Tongue (tissue), 1 donor: ENCODE measurements at regions not wholly inside any gene's neighbourhood (a gene's known extent, or its start where the extent isn't known, plus 50 kb on each side); places are given as distances from the start of the nearest gene placed in this dataset.
A peak's percentile ranks its signal among the peaks of the same experiment; 100 is the strongest.

Experiments
- DNase-seq: peaks from one replicate; pipeline ENCODE4 v3.0.0-alpha.2; 2015

- DNase-seq: no peak
Observed at GRCh38 chr3:159904455-159904854, 84.2 kb upstream of the IL12A start.

- no peak for DNase-seq
Observed at GRCh38 chr3:159904911-159905310, 83.7 kb upstream of the IL12A start.

- DNase-seq: no peak
Observed at GRCh38 chr3:159907828-159908227, 80.8 kb upstream of the IL12A start.

GRCh38 chr3:159910991-159911663 lies 77.5 kb upstream of the IL12A start:
- DNase-seq: no peak

GRCh38 chr3:159911664-159912037 lies 77.0 kb upstream of the IL12A start:
- DNase-seq: no peak

- no peak for DNase-seq
Observed at GRCh38 chr3:159913712-159914414, 74.8 kb upstream of the IL12A start.

GRCh38 chr3:159914426-159914825 lies 74.2 kb upstream of the IL12A start:
- no peak for DNase-seq

- DNase-seq: no peak
Observed at GRCh38 chr3:159916052-159916451, 72.6 kb upstream of the IL12A start.

- DNase-seq: no peak
Observed at GRCh38 chr3:159917141-159917540, 71.5 kb upstream of the IL12A start.

GRCh38 chr3:159919873-159920272 lies 68.8 kb upstream of the IL12A start:
- DNase-seq: no peak

GRCh38 chr3:159922193-159922840 lies 66.3 kb upstream of the IL12A start:
- no peak for DNase-seq

GRCh38 chr3:159922861-159923312 lies 65.7 kb upstream of the IL12A start:
- DNase-seq: no peak

GRCh38 chr3:159923336-159923735 lies 65.3 kb upstream of the IL12A start:
- no peak for DNase-seq

- DNase-seq: no peak
Observed at GRCh38 chr3:159923956-159924355, 64.7 kb upstream of the IL12A start.

- no peak for DNase-seq
Observed at GRCh38 chr3:159924411-159924810, 64.2 kb upstream of the IL12A start.

- DNase-seq: no peak
Observed at GRCh38 chr3:159925248-159925647, 63.4 kb upstream of the IL12A start.

GRCh38 chr3:159926573-159926972 lies 62.1 kb upstream of the IL12A start:
- DNase-seq: no peak

GRCh38 chr3:159928071-159928491 lies 60.6 kb upstream of the IL12A start:
- DNase-seq: no peak

GRCh38 chr3:159928666-159929065 lies 60.0 kb upstream of the IL12A start:
- DNase-seq: no peak

GRCh38 chr3:159929171-159930141 lies 59.2 kb upstream of the IL12A start:
- peak; percentile 30 for DNase-seq

- DNase-seq: no peak
Observed at GRCh38 chr3:159934216-159934615, 54.4 kb upstream of the IL12A start.

- DNase-seq: no peak
Observed at GRCh38 chr3:159936541-159936940, 52.1 kb upstream of the IL12A start.
